CD4-positive, alpha-beta memory T cell (primary cell): ENCODE measurements at regions not wholly inside any gene's neighbourhood (a gene's known extent, or its start where the extent isn't known, plus 50 kb on each side); places are given as distances from the start of the nearest gene placed in this dataset.

ENCODE experiments used
- CTCF ChIA-PET: fragments of 350-600 bp; sonication (Branson Sonifier 250); formaldehyde crosslinking; loops from one replicate; lab custom pipeline; 2021; ENCODE audit warnings: inconsistent platforms; ENCODE audit not compliant: partially characterized antibody; lab: Charles Lee
- POLR2A ChIA-PET: fragments of 350-600 bp; sonication (Branson Sonifier 250); formaldehyde crosslinking; loops from one replicate; lab custom pipeline; 2021; ENCODE audit not compliant: partially characterized antibody; lab: Charles Lee
- DNase-seq, 5 donors: peaks; one replicate each; pipeline versions ENCODE4 v3.0.0 to v3.0.0-alpha.2; 2020 to 2022; ENCODE audit warnings: mixed read lengths in 1 of 5
- H3K27ac ChIP-seq: one replicate; pipeline ENCODE4 v1.7.0; 2013; ENCODE audit warnings: low read depth, low read length
- H3K27me3 ChIP-seq: 2 replicates; pipeline ENCODE4 v1.7.0; 2013; ENCODE audit warnings: mild to moderate bottlenecking, low read length, moderate library complexity; ENCODE audit not compliant: insufficient read depth
- H3K36me3 ChIP-seq: 2 replicates; pipeline ENCODE4 v1.7.0; 2013; ENCODE audit warnings: mild to moderate bottlenecking, low read length, moderate library complexity; ENCODE audit not compliant: insufficient read depth
- H3K4me1 ChIP-seq: 2 replicates; pipeline ENCODE4 v1.7.0; 2013; ENCODE audit warnings: mild to moderate bottlenecking, low read length, moderate library complexity; ENCODE audit not compliant: insufficient read depth
- H3K4me3 ChIP-seq, 2 donors: one replicate each; pipeline ENCODE4 v1.7.0; 2013; ENCODE audit warnings: low read length in 2 of 2, mild to moderate bottlenecking in 1 of 2
- H3K9me3 ChIP-seq, 2 donors: one replicate each; pipeline ENCODE4 v1.7.0; 2013; ENCODE audit warnings: low read length in 2 of 2, control low read depth in 1 of 2; ENCODE audit not compliant: control insufficient read depth in 1 of 2
- H3K27ac Mint-ChIP-seq, 7 donors: one replicate each; pipeline ENCODE4 v1.8.0; 2020 to 2021; ENCODE audit warnings: mixed read lengths in 7 of 7, mild to moderate bottlenecking in 6 of 7, inconsistent platforms in 3 of 7, moderate library complexity in 3 of 7
- H3K27me3 Mint-ChIP-seq, 2 donors: one replicate each; pipeline ENCODE4 v1.8.0; 2020 to 2021; ENCODE audit warnings: mixed read lengths in 2 of 2
- H3K36me3 Mint-ChIP-seq, 2 donors: one replicate each; pipeline ENCODE4 v1.8.0; 2020 to 2021; ENCODE audit warnings: mixed read lengths in 2 of 2, inconsistent platforms in 1 of 2, mild to moderate bottlenecking in 1 of 2
- H3K4me1 Mint-ChIP-seq, 4 donors: one replicate each; pipeline ENCODE4 v1.8.0; 2020 to 2021; ENCODE audit warnings: mixed read lengths in 4 of 4, mild to moderate bottlenecking in 1 of 4
- H3K4me3 Mint-ChIP-seq, 8 donors: one replicate each; pipeline ENCODE4 v1.8.0; 2020 to 2021; ENCODE audit warnings: mixed read lengths in 8 of 8, mild to moderate bottlenecking in 7 of 8, moderate library complexity in 6 of 8, inconsistent platforms in 3 of 8
- H3K9me3 Mint-ChIP-seq, 8 donors: one replicate each; pipeline ENCODE4 v1.8.0; 2020 to 2021; ENCODE audit warnings: mixed read lengths in 8 of 8, mild to moderate bottlenecking in 5 of 8, inconsistent platforms in 3 of 8, moderate library complexity in 1 of 8
- intact Hi-C: fragments of 100-400 bp; cut with micrococcal nuclease; formaldehyde crosslinking; loops from one replicate; pipeline ENCODE4 v1.15.1; 2023

- H3K4me3 ChIP-seq: no peak overlapping the region
- no peak for DNase-seq
- H3K9me3 ChIP-seq: no peaks in the 10 kb centered on the region
- POLR2A ChIA-PET: no interaction called here
- no peaks in the 10 kb centered on the region for H3K36me3 ChIP-seq
- Mint-ChIP-seq H3K36me3 (no peaks in the 10 kb centered on the region), H3K4me1 (no peaks in the 10 kb centered on the region), H3K27me3 (peaks cover 5 to 7% of the 10 kb centered on the region in 2 donors), H3K27ac (no peak overlapping the region), H3K9me3 (no peaks in the 10 kb centered on the region), H3K4me3 (no peak overlapping the region)
- no peak overlapping the region for H3K27ac ChIP-seq
- intact Hi-C loops: no loop called here
- CTCF ChIA-PET: no interaction called here
- no peaks in the 10 kb centered on the region for H3K4me1 ChIP-seq
- no peaks in the 10 kb centered on the region for H3K27me3 ChIP-seq
These were observed 61.8 kb upstream of the AFDN start for GRCh38 chr6:167764713-167765479.

GRCh38 chr6:167766986-167767714 is 59.6 kb upstream of the AFDN start:
- POLR2A ChIA-PET: no interaction called here
- Mint-ChIP-seq H3K4me1 (no peaks in the 10 kb centered on the region), H3K27ac (no peak overlapping the region), H3K9me3 (no peaks in the 10 kb centered on the region), H3K4me3 (no peak overlapping the region), H3K27me3 (peaks cover 11% of the 10 kb centered on the region in 2 donors), H3K36me3 (no peaks in the 10 kb centered on the region)
- Histone ChIP-seq H3K27me3 (no peaks in the 10 kb centered on the region), H3K4me1 (no peaks in the 10 kb centered on the region), H3K4me3 (no peak overlapping the region), H3K36me3 (no peaks in the 10 kb centered on the region), H3K9me3 (no peaks in the 10 kb centered on the region), H3K27ac (no peak overlapping the region)
- no peak for DNase-seq
- CTCF ChIA-PET: no interaction called here
- intact Hi-C loops: no loop called here

GRCh38 chr6:167767715-167768107 is 59.0 kb upstream of the AFDN start:
- intact Hi-C loops: no loop called here
- no peak overlapping the region for H3K27ac Mint-ChIP-seq
- no peaks in the 10 kb centered on the region for H3K9me3 Mint-ChIP-seq
- no peaks in the 10 kb centered on the region for H3K36me3 Mint-ChIP-seq
- H3K27ac ChIP-seq: no peak overlapping the region
- no peaks in the 10 kb centered on the region for H3K4me1 Mint-ChIP-seq
- H3K9me3 ChIP-seq: no peaks in the 10 kb centered on the region
- no peak overlapping the region for H3K4me3 Mint-ChIP-seq
- H3K4me3 ChIP-seq: no peak overlapping the region
- H3K4me1 ChIP-seq: no peaks in the 10 kb centered on the region
- ChIA-PET CTCF (no interaction called here), POLR2A (no interaction called here)
- H3K27me3 ChIP-seq: no peaks in the 10 kb centered on the region
- no peak for DNase-seq
- no peaks in the 10 kb centered on the region for H3K36me3 ChIP-seq
- peaks cover 11 to 12% of the 10 kb centered on the region in 2 donors for H3K27me3 Mint-ChIP-seq

- CTCF ChIA-PET: no interaction called here
- Mint-ChIP-seq H3K27me3 (peaks cover 11 to 13% of the 10 kb centered on the region in 2 donors), H3K4me3 (no peak overlapping the region), H3K36me3 (no peaks in the 10 kb centered on the region), H3K27ac (no peak overlapping the region), H3K9me3 (no peaks in the 10 kb centered on the region), H3K4me1 (no peaks in the 10 kb centered on the region)
- POLR2A ChIA-PET: no interaction called here
- Histone ChIP-seq H3K4me1 (no peaks in the 10 kb centered on the region), H3K36me3 (no peaks in the 10 kb centered on the region), H3K9me3 (no peaks in the 10 kb centered on the region), H3K27ac (no peak overlapping the region), H3K27me3 (no peaks in the 10 kb centered on the region), H3K4me3 (no peak overlapping the region)
- intact Hi-C loops: no loop called here
- DNase-seq: no peak
These were observed 58.1 kb upstream of the AFDN start for GRCh38 chr6:167768471-167769215.

GRCh38 chr6:167769408-167770190 is 57.1 kb upstream of the AFDN start:
- H3K4me3 ChIP-seq: no peak overlapping the region
- ChIA-PET CTCF (no interaction called here), POLR2A (no interaction called here)
- H3K4me1 ChIP-seq: no peaks in the 10 kb centered on the region
- no peak overlapping the region for H3K27ac ChIP-seq
- Mint-ChIP-seq H3K27me3 (peaks cover 7 to 13% of the 10 kb centered on the region in 2 donors), H3K36me3 (no peaks in the 10 kb centered on the region), H3K4me3 (no peak overlapping the region), H3K9me3 (no peaks in the 10 kb centered on the region), H3K4me1 (no peaks in the 10 kb centered on the region), H3K27ac (no peak overlapping the region)
- H3K27me3 ChIP-seq: no peaks in the 10 kb centered on the region
- H3K9me3 ChIP-seq: no peaks in the 10 kb centered on the region
- no peaks in the 10 kb centered on the region for H3K36me3 ChIP-seq
- intact Hi-C loops: no loop called here
- DNase-seq: no peak

GRCh38 chr6:167770291-167770955 is 56.3 kb upstream of the AFDN start:
- POLR2A ChIA-PET: no interaction called here
- CTCF ChIA-PET: no interaction called here

More at GRCh38 chr6:167770291-167770955, 56.3 kb upstream of the AFDN start:
- H3K9me3 ChIP-seq: no peaks in the 10 kb centered on the region
- no peaks in the 10 kb centered on the region for H3K27me3 ChIP-seq
- no peak overlapping the region for H3K4me3 ChIP-seq
- H3K4me3 Mint-ChIP-seq: peak overlapping the region in 1 of 8 donors; percentile 32
- H3K27me3 Mint-ChIP-seq: peaks cover 9 to 13% of the 10 kb centered on the region in 2 donors
- H3K27ac Mint-ChIP-seq: no peak overlapping the region
- no peaks in the 10 kb centered on the region for H3K9me3 Mint-ChIP-seq
- intact Hi-C loops: no loop called here
- DNase-seq: no peak
- no peaks in the 10 kb centered on the region for H3K36me3 ChIP-seq
- no peaks in the 10 kb centered on the region for H3K4me1 ChIP-seq
- no peaks in the 10 kb centered on the region for H3K36me3 Mint-ChIP-seq
- no peaks in the 10 kb centered on the region for H3K4me1 Mint-ChIP-seq
- H3K27ac ChIP-seq: no peak overlapping the region
